ENCODE measurements at regions not wholly inside any gene's neighbourhood (a gene's known extent, or its start where the extent isn't known, plus 50 kb on each side); places are given as distances from the start of the nearest gene placed in this dataset.

- H3K27ac Mint-ChIP-seq, result no peak overlapping the region
- H3K27me3 Mint-ChIP-seq, result no peaks in the 10 kb centered on the region
- H3K9me3 Mint-ChIP-seq, result peaks cover 3% of the 10 kb centered on the region
- TF ChIP-seq, protein P1, sequence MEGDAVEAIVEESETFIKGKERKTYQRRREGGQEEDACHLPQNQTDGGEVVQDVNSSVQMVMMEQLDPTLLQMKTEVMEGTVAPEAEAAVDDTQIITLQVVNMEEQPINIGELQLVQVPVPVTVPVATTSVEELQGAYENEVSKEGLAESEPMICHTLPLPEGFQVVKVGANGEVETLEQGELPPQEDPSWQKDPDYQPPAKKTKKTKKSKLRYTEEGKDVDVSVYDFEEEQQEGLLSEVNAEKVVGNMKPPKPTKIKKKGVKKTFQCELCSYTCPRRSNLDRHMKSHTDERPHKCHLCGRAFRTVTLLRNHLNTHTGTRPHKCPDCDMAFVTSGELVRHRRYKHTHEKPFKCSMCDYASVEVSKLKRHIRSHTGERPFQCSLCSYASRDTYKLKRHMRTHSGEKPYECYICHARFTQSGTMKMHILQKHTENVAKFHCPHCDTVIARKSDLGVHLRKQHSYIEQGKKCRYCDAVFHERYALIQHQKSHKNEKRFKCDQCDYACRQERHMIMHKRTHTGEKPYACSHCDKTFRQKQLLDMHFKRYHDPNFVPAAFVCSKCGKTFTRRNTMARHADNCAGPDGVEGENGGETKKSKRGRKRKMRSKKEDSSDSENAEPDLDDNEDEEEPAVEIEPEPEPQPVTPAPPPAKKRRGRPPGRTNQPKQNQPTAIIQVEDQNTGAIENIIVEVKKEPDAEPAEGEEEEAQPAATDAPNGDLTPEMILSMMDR (IDR thresholded peaks at IDR 0.05), result no peak
- DNase-seq, result no peak
- ChIA-PET POLR2A (no interaction called here), CTCF (no interaction called here)
- no peak for ATAC-seq
- H3K36me3 Mint-ChIP-seq (ENCODE audit: low read depth), result no peaks in the 10 kb centered on the region
- no peak overlapping the region for H3K4me3 Mint-ChIP-seq
- H3K4me1 Mint-ChIP-seq (ENCODE audit: low read depth), result no peaks in the 10 kb centered on the region
- intact Hi-C loops (cut with micrococcal nuclease), result no loop called here
These were observed 129.5 kb upstream of the MAGEB18 start for GRCh38 chrX:26008691-26009090.

GRCh38 chrX:26019386-26019785 lies 118.8 kb upstream of the MAGEB18 start:
- DNase-seq, result no peak
- intact Hi-C loops (cut with micrococcal nuclease), result no loop called here
- ChIA-PET CTCF (no interaction called here), POLR2A (no interaction called here)
- H3K27ac Mint-ChIP-seq, result no peak overlapping the region
- no peaks in the 10 kb centered on the region for H3K36me3 Mint-ChIP-seq (ENCODE audit: low read depth)
- no peaks in the 10 kb centered on the region for H3K9me3 Mint-ChIP-seq
- ATAC-seq, result no peak
- H3K4me3 Mint-ChIP-seq, result no peak overlapping the region
- TF ChIP-seq, protein P1 (IDR thresholded peaks at IDR 0.05), result no peak
- H3K27me3 Mint-ChIP-seq, result no peaks in the 10 kb centered on the region
- H3K4me1 Mint-ChIP-seq (ENCODE audit: low read depth), result no peaks in the 10 kb centered on the region

GRCh38 chrX:26026179-26026578 lies 112.0 kb upstream of the MAGEB18 start:
- CTCF ChIA-PET, result no interaction called here
- TF ChIP-seq, protein P1 (IDR thresholded peaks at IDR 0.05), result no peak
- Mint-ChIP-seq H3K9me3 (no peaks in the 10 kb centered on the region), H3K36me3 (ENCODE audit: low read depth) (no peaks in the 10 kb centered on the region), H3K4me1 (ENCODE audit: low read depth) (no peaks in the 10 kb centered on the region), H3K4me3 (no peak overlapping the region), H3K27ac (no peak overlapping the region), H3K27me3 (no peaks in the 10 kb centered on the region)
- DNase-seq (no peak), ATAC-seq (no peak)
- POLR2A ChIA-PET, result no interaction called here
- intact Hi-C loops (cut with micrococcal nuclease), result no loop called here

DNA sequence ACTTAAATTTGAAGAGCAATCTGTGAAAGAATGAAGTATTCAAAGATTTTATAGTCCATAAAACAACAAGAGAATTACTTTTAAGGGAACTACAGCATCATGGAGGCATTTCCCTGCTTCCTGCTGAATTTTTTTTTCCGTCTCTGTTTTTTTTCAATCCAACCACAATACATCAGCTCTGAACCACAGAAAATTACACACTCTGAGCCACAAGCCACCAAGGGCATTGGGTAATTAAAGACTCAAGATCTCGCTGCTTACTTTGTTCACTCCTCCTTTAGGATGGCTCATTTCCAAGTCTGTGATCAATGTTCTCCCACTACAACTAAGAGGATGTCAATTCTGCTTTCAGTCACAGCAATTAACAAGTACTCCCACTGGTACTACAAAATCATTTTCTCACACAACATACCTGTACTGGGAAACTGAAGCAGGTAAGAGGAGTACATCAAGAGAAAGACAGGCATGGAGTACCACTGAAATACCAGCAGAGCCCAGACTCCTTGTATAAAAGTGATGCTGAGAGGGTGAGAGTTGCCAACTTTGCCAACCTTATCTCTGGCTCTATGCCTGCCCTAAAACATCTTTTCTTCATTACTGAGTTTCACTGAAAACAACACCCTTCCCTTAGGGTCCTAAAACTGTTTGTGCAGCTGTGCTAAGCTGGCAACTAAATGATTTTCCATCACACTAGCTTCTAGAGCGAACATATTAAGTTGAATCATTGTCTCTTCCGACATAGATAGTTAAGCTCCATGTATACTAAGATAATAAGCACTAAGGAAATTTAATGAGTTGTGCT lies 105.8 kb upstream of the MAGEB18 start:
- Mint-ChIP-seq H3K27ac (no peak overlapping the region), H3K9me3 (no peaks in the 10 kb centered on the region), H3K27me3 (no peaks in the 10 kb centered on the region), H3K4me3 (no peak overlapping the region), H3K4me1 (ENCODE audit: low read depth) (no peaks in the 10 kb centered on the region), H3K36me3 (ENCODE audit: low read depth) (no peaks in the 10 kb centered on the region)
- POLR2A ChIA-PET, result no interaction called here
- ATAC-seq, result no peak
- CTCF ChIA-PET, result no interaction called here
- DNase-seq, result no peak
- TF ChIP-seq, protein P1 (IDR thresholded peaks at IDR 0.05), result no peak
- intact Hi-C loops (cut with micrococcal nuclease), result no loop called here

DNA sequence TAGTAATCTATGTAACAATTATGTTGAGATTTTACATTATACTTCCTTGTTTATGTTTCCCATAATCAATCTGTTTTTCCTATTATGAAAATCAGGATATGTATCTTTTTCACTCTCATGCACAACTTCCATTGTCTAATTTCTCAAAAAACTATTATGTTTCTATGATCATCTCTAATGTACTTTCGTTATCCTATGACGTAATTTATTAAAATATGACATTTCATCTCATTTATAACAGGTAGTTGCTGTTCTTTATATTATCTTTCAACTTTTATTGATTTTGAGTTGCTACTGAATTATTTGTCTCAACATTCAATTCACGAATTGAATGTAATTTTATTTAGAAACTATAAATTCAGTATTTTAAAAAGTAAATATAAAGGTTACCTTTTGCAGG lies 100.8 kb upstream of the MAGEB18 start:
- no peaks in the 10 kb centered on the region for H3K27me3 Mint-ChIP-seq
- H3K36me3 Mint-ChIP-seq (ENCODE audit: low read depth), result no peaks in the 10 kb centered on the region
- H3K27ac Mint-ChIP-seq, result no peak overlapping the region
- POLR2A ChIA-PET, result no interaction called here
- intact Hi-C loops (cut with micrococcal nuclease), result no loop called here
- CTCF ChIA-PET, result no interaction called here
- no peaks in the 10 kb centered on the region for H3K4me1 Mint-ChIP-seq (ENCODE audit: low read depth)
- ATAC-seq (no peak), DNase-seq (no peak)
- H3K9me3 Mint-ChIP-seq, result no peaks in the 10 kb centered on the region
- no peak overlapping the region for H3K4me3 Mint-ChIP-seq
- TF ChIP-seq, protein P1 (IDR thresholded peaks at IDR 0.05), result no peak
